HL-60 (cell line): ENCODE measurements at regions not wholly inside any gene's neighbourhood (a gene's known extent, or its start where the extent isn't known, plus 50 kb on each side); places are given as distances from the start of the nearest gene placed in this dataset.

Experiments
- GABPA ChIP-seq: IDR thresholded peaks from 2 replicates; pipeline ENCODE4 v1.6.1; 2012; ENCODE audit warnings: low read depth
- POLR2AphosphoS5 ChIP-seq: IDR thresholded peaks from 2 replicates; pipeline ENCODE4 v1.6.1; 2012; ENCODE audit warnings: low read depth
- TF ChIP-seq, protein P1 (sequence below): IDR thresholded peaks from one replicate; pipeline ENCODE4 v1.5.1; 2011; ENCODE audit warnings: low read length, control low read depth, inconsistent platforms; ENCODE audit not compliant: insufficient read depth

DNA sequence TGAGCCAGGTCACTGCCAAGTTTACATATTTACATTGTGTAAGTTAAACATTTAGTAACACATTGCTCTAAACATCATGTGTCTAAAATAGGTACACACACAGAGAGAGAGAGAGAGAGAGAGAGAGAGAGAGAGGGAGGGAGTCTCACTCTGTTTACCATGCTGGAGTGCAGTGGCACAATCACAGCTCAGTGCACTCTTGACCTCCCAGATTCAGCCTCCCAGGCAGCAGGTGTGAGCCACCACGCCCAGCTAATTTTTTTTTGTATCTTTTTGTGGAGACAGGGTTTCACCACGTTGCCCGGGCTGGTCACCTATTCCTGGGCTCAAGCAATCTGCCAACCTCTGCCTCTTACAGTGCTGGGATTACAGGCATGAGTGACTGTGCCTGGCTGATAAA is 1045.3 kb downstream of the TLE1 start:
- TF ChIP-seq, protein P1, sequence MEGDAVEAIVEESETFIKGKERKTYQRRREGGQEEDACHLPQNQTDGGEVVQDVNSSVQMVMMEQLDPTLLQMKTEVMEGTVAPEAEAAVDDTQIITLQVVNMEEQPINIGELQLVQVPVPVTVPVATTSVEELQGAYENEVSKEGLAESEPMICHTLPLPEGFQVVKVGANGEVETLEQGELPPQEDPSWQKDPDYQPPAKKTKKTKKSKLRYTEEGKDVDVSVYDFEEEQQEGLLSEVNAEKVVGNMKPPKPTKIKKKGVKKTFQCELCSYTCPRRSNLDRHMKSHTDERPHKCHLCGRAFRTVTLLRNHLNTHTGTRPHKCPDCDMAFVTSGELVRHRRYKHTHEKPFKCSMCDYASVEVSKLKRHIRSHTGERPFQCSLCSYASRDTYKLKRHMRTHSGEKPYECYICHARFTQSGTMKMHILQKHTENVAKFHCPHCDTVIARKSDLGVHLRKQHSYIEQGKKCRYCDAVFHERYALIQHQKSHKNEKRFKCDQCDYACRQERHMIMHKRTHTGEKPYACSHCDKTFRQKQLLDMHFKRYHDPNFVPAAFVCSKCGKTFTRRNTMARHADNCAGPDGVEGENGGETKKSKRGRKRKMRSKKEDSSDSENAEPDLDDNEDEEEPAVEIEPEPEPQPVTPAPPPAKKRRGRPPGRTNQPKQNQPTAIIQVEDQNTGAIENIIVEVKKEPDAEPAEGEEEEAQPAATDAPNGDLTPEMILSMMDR, result no peak
- TF ChIP-seq POLR2AphosphoS5 (no peak), GABPA (no peak)
